GM12878 (cell line): ENCODE measurements at regions not wholly inside any gene's neighbourhood (a gene's known extent, or its start where the extent isn't known, plus 50 kb on each side); places are given as distances from the start of the nearest gene placed in this dataset.

Experiments
- ATAC-seq: fragments of 200-7000 bp; cut with Tn5 transposase; 3 replicates; pipeline ENCODE4 v1.9.1; 2020; ENCODE audit warnings: mild to moderate bottlenecking, moderate library complexity
- BruUV-seq: library from RNA; stranded (reverse); fragments of 400-500 nt; replicated peaks from 2 replicates; lab custom pipeline; 2021; lab: Mats Ljungman, UMichigan
- CTCF ChIA-PET: fragments of 300-600 bp; sonication (Branson Sonifier 250); formaldehyde crosslinking; extraction: SDS; loops from one replicate; lab custom pipeline; 2021; ENCODE audit warnings: inconsistent platforms; lab: Yijun Ruan, JAX
- POLR2A ChIA-PET: fragments of 350-600 bp; formaldehyde crosslinking; extraction: SDS; loops from one replicate; lab custom pipeline; 2021; ENCODE audit warnings: inconsistent platforms; lab: Charles Lee
- RAD21 ChIA-PET: fragments of 300-600 bp; sonication (Branson Sonifier 250); formaldehyde crosslinking; loops from one replicate; lab custom pipeline; 2023; ENCODE audit warnings: antibody characterized with exemption; ENCODE audit not compliant: unreplicated experiment; lab: Charles Lee
- SMC1A ChIA-PET: fragments of 300-600 bp; sonication (Branson Sonifier 250); formaldehyde crosslinking; loops from one replicate; lab custom pipeline; 2023; ENCODE audit not compliant: unreplicated experiment, uncharacterized antibody; lab: Charles Lee
- DNase-seq: peaks from one replicate; pipeline ENCODE4 v3.0.0-alpha.2; 2011; ENCODE audit warnings: low read depth, low spot score
- FAIRE-seq: peaks from 3 replicates; lab custom pipeline; 2011; peaks lifted over from hg19 to GRCh38; lab: Jason Lieb, UNC
- H2AFZ ChIP-seq: 2 replicates; pipeline ENCODE4 v1.6.0; 2011; ENCODE audit warnings: low read depth, low read length, control low read depth; ENCODE audit not compliant: control insufficient read depth
- H3K27ac ChIP-seq: 2 replicates; pipeline ENCODE4 v1.5.1; 2011; ENCODE audit warnings: control low read depth; ENCODE audit not compliant: control insufficient read depth, insufficient read depth
- H3K27me3 ChIP-seq, 2 experiments: replicated peaks in 1 of 2; 2 replicates each; pipeline versions ENCODE4 v1.6.0 to v1.6.1; 2011; ENCODE audit warnings: low read length in 1 of 2; ENCODE audit not compliant: control insufficient read depth in 2 of 2, insufficient read depth in 2 of 2
- H3K36me3 ChIP-seq, 2 experiments: 2 replicates each; pipeline ENCODE4 v1.5.1; 2011; ENCODE audit warnings: low read length in 1 of 2; ENCODE audit not compliant: control insufficient read depth in 2 of 2, insufficient read depth in 2 of 2
- H3K4me1 ChIP-seq: 2 replicates; pipeline ENCODE4 v1.6.1; 2011; ENCODE audit warnings: mild to moderate bottlenecking, low read length, moderate library complexity, mixed read lengths; ENCODE audit not compliant: control insufficient read depth, insufficient read depth
- H3K4me2 ChIP-seq: 2 replicates; pipeline ENCODE4 v1.6.0; 2011; ENCODE audit warnings: control low read depth; ENCODE audit not compliant: control insufficient read depth, insufficient read depth
- H3K4me3 ChIP-seq: fragments of 200-600 bp; sonication (generic); 2 replicates; pipeline ENCODE4 v1.5.1; 2016
- H3K79me2 ChIP-seq: 2 replicates; pipeline ENCODE4 v1.6.0; 2011; ENCODE audit warnings: low read length; ENCODE audit not compliant: control insufficient read depth, insufficient read depth
- H3K9ac ChIP-seq: 2 replicates; pipeline ENCODE4 v1.8.0; 2011; ENCODE audit warnings: low read length, control low read depth, mixed read lengths; ENCODE audit not compliant: control insufficient read depth, insufficient read depth
- H3K9me3 ChIP-seq: replicated peaks from 3 replicates; pipeline ENCODE4 v1.5.1; 2011; ENCODE audit warnings: mild to moderate bottlenecking, low read length; ENCODE audit not compliant: control insufficient read depth, insufficient read depth
- H4K20me1 ChIP-seq: 2 replicates; pipeline ENCODE4 v1.6.0; 2011; ENCODE audit not compliant: control insufficient read depth, insufficient read depth
- E2F4 ChIP-seq: IDR thresholded peaks from 2 replicates; pipeline ENCODE4 v1.6.1; 2012; ENCODE audit warnings: low read depth, low read length, improper control_type of control experiment
- EGR1 ChIP-seq, 2 experiments: IDR thresholded peaks; 1 replicate in 1 of 2; 2 replicates in 1 of 2; pipeline ENCODE4 v1.6.1; 2011 to 2012; ENCODE audit warnings: low read depth in 2 of 2, low read length in 2 of 2, borderline replicate concordance in 1 of 2, mild to moderate bottlenecking in 1 of 2, moderate library complexity in 1 of 2
- FOS ChIP-seq: IDR thresholded peaks from 3 replicates; pipeline ENCODE4 v1.6.1; 2011; ENCODE audit warnings: borderline replicate concordance; ENCODE audit not compliant: insufficient read length; ENCODE audit errors: extremely low read depth
- HDGF ChIP-seq: fragments of 450-650 bp; IDR thresholded peaks from 2 replicates; pipeline ENCODE4 v1.6.1; 2016; ENCODE audit warnings: antibody characterized with exemption
- MTA2 ChIP-seq: fragments of 450-650 bp; IDR thresholded peaks from 2 replicates; pipeline ENCODE4 v1.6.1; 2016; ENCODE audit warnings: low read depth, mild to moderate bottlenecking, moderate library complexity
- NR2C1 ChIP-seq: fragments of 450-650 bp; IDR thresholded peaks from 2 replicates; pipeline ENCODE4 v1.6.1; 2017; ENCODE audit warnings: antibody characterized with exemption, mild to moderate bottlenecking, moderate library complexity
- POLR2AphosphoS5 ChIP-seq: IDR thresholded peaks from 2 replicates; pipeline ENCODE4 v1.6.1; 2011; ENCODE audit warnings: mild to moderate bottlenecking, low read length, inconsistent platforms
- PRDM15 ChIP-seq: fragments of 450-650 bp; formaldehyde crosslinking; IDR thresholded peaks from 2 replicates; pipeline ENCODE4 v1.4.0; 2020; ENCODE audit warnings: mild to moderate bottlenecking, moderate library complexity
- RAD51 ChIP-seq: fragments of 450-650 bp; IDR thresholded peaks from 2 replicates; pipeline ENCODE4 v1.6.1; 2016; ENCODE audit warnings: moderate library complexity, mild to moderate bottlenecking, inconsistent platforms
- SMAD5 ChIP-seq: IDR thresholded peaks from 2 replicates; pipeline ENCODE4 v1.6.1; 2016; ENCODE audit warnings: antibody characterized with exemption, low read depth
- TCF3 ChIP-seq: IDR thresholded peaks from 2 replicates; pipeline ENCODE4 v1.6.1; 2012; ENCODE audit warnings: low read depth, mild to moderate bottlenecking, low read length, borderline replicate concordance; ENCODE audit not compliant: insufficient read depth
- TCF7 ChIP-seq: IDR thresholded peaks from 2 replicates; pipeline ENCODE4 v1.6.1; 2014; ENCODE audit warnings: antibody characterized with exemption, borderline replicate concordance
- ZZZ3 ChIP-seq: IDR thresholded peaks from 2 replicates; pipeline ENCODE4 v1.6.1; 2011; ENCODE audit warnings: low read depth; ENCODE audit not compliant: control insufficient read depth, insufficient read length
- WGBS: methylation state at CpG from one replicate; pipeline ENCODE4 v1.1.6; 2016; ENCODE audit warnings: low lambda C conversion rate; ENCODE audit not compliant: insufficient replicate concordance, insufficient coverage; ENCODE audit errors: missing lambda C conversion rate; 5-methylcytosine and 5-hydroxymethylcytosine counted together
- in situ Hi-C: fragments of 300-500 bp; cut with MboI; formaldehyde crosslinking; loops from 9 replicates; pipeline ENCODE4 v1.14.3; 2018; ENCODE audit warnings: mixed read lengths
- intact Hi-C: fragments of 100-400 bp; cut with micrococcal nuclease; formaldehyde crosslinking; loops from one replicate; pipeline ENCODE4 v1.14.2; 2022; ENCODE audit not compliant: unreplicated experiment

- ChIA-PET SMC1A (no interaction called here), CTCF (no interaction called here), RAD21 (no interaction called here), POLR2A (no interaction called here)
- FAIRE-seq (no peak), DNase-seq (no peak), ATAC-seq (no peak; the same call in 2 of the 3 replicates)
- TF ChIP-seq EGR1 (IDR thresholded peaks at IDR 0.05; ENCODE audit: borderline replicate concordance in 1 of 2, low read depth in 2 of 2, low read length in 2 of 2), result no peak
- TF ChIP-seq TCF3, result no peak
- TF ChIP-seq RAD51, result no peak
- no peak for TF ChIP-seq HDGF
- TF ChIP-seq PRDM15, result no peak
- TF ChIP-seq TCF7, result no peak
- no peak for TF ChIP-seq ZZZ3
- TF ChIP-seq NR2C1, result no peak
- TF ChIP-seq E2F4, result no peak
- no peak for TF ChIP-seq POLR2AphosphoS5
- TF ChIP-seq SMAD5, result no peak
- no peak for TF ChIP-seq MTA2
- TF ChIP-seq FOS, result no peak
- intact Hi-C loops, result no loop called here
- Histone ChIP-seq H3K79me2 (no peaks in the 10 kb centered on the region), H3K4me3 (no peak overlapping the region), H3K9me3 (no peaks in the 10 kb centered on the region), H3K9ac (no peak overlapping the region), H4K20me1 (no peaks in the 10 kb centered on the region), H3K27ac (no peak overlapping the region), H3K4me2 (no peak overlapping the region), H3K4me1 (no peaks in the 10 kb centered on the region), H3K36me3 (no peaks in the 10 kb centered on the region), H2AFZ (no peak overlapping the region), H3K27me3 (no peaks in the 10 kb centered on the region)
- in situ Hi-C loops, result no loop called here
- WGBS, result 28% methylated on average over 4 of the region's 4 CpGs
- BruUV-seq, result no TSS peak
Observed at GRCh38 chr4:133390198-133390855, 241.2 kb downstream of the PCDH10 start.
